NOMO-1 treated with dmso at 0.1 percent for 144 hours (cell line): ENCODE measurements at regions not wholly inside any gene's neighbourhood (a gene's known extent, or its start where the extent isn't known, plus 50 kb on each side); places are given as distances from the start of the nearest gene placed in this dataset.

Source experiments
- DNase-seq: peaks from one replicate; lab custom pipeline; 2025; ENCODE audit not compliant: unreplicated experiment; lab: John Stamatoyannopoulos, UW

- DNase-seq: no peak
Observed at GRCh38 chr4:67051000-67051789, 494.1 kb downstream of the CENPC start.

- no peak for DNase-seq
Observed at GRCh38 chr4:67049446-67049845, 495.9 kb downstream of the CENPC start.

GRCh38 chr4:67048530-67048929 lies 496.8 kb downstream of the CENPC start:
- DNase-seq: no peak

GRCh38 chr4:67040315-67040714 lies 505.0 kb downstream of the CENPC start:
- DNase-seq: no peak

GRCh38 chr4:67038228-67038566 lies 507.1 kb downstream of the CENPC start:
- DNase-seq: no peak

GRCh38 chr4:67037504-67038227 lies 507.6 kb downstream of the CENPC start:
- DNase-seq: no peak

- no peak for DNase-seq
Observed at GRCh38 chr4:67036791-67037190, 508.5 kb downstream of the CENPC start.

- no peak for DNase-seq
Observed at GRCh38 chr4:67035986-67036385, 509.3 kb downstream of the CENPC start.

GRCh38 chr4:67035501-67035900 lies 509.8 kb downstream of the CENPC start:
- DNase-seq: no peak

GRCh38 chr4:67030636-67031035 lies 514.7 kb downstream of the CENPC start:
- DNase-seq: no peak

- DNase-seq: no peak
Observed at GRCh38 chr4:67020438-67020797, 524.9 kb downstream of the CENPC start.

- no peak for DNase-seq
Observed at GRCh38 chr4:67019686-67020437, 525.4 kb downstream of the CENPC start.

- no peak for DNase-seq
Observed at GRCh38 chr4:67014592-67014991, 530.7 kb downstream of the CENPC start.

- no peak for DNase-seq
Observed at GRCh38 chr4:67006791-67007190, 538.5 kb downstream of the CENPC start.

GRCh38 chr4:66991521-66991920 lies 553.8 kb downstream of the CENPC start:
- DNase-seq: no peak

- DNase-seq: no peak
Observed at GRCh38 chr4:66974665-66975064, 570.6 kb downstream of the CENPC start.

GRCh38 chr4:66972087-66972486 lies 573.2 kb downstream of the CENPC start:
- no peak for DNase-seq

GRCh38 chr4:66964467-66964866 lies 580.8 kb downstream of the CENPC start:
- DNase-seq: no peak

- DNase-seq: no peak
Observed at GRCh38 chr4:66963084-66963483, 582.2 kb downstream of the CENPC start.

GRCh38 chr4:66959207-66959606 lies 586.1 kb downstream of the CENPC start:
- no peak for DNase-seq

GRCh38 chr4:66956852-66957251 lies 588.5 kb downstream of the CENPC start:
- DNase-seq: no peak

- no peak for DNase-seq
Observed at GRCh38 chr4:66956426-66956825, 588.9 kb downstream of the CENPC start.
